ENCODE measurements at regions not wholly inside any gene's neighbourhood (a gene's known extent, or its start where the extent isn't known, plus 50 kb on each side); places are given as distances from the start of the nearest gene placed in this dataset.

- no peak for DNase-seq
Measured at GRCh38 chr9:86679909-86680308, 267.4 kb downstream of the GAS1 start.

DNA sequence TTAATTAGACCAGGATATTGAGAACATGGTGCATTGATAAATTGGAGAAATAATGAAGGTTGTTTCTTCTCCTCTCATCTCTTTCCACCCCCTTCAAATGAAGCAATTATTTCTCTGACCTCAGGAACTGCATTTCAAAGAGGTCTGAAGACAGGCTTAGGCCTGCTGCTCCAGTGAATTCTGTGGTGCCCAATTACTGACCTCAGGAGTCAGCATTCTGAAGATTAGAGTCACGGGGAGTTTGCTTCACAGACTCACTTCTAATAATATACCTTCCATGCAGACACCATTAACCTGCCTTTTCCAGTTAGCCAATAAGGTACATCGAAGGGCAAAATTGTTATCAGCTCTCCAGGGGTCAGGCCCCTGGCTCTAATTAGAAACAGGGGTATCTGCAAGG is 270.9 kb downstream of the GAS1 start:
- no peak for DNase-seq

DNA sequence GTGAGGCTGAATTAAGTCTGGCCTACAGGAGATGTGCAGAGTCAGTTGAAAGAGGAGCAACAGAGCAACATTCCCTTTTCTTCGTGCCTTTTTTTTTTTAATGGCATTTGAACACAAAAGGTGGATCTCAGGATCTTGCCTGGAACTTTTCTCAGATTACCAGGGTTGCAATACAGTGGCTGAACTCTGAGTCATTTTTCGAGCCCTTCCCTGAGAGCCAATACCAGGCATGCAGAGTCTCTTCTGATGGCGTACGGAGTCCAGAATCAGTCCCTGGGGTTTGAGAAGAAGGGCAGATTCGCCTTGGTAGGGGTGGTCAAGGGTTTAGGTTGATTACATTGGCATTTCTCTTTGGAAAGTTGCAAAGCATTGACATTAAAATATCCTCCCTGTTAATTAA is 271.5 kb downstream of the GAS1 start:
- no peak for DNase-seq

DNA sequence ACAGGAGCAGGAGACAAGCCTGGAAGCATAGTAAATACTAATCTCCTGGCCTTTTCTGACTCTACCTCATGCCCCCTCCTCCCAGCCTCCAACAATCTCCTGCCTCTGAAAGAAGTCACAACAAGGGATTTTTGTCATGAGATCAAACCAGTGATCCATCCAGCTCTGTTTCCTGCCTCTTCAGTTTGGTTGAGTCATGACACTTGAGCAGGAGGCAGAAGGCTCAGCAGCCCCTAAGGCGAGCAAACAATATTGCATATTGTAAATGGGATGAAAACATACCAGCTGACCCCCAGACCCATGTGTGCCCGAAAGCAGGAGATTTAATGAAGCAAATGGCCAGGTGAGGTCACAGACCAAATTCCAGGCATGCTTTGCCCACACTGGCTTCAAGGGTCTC is 272.8 kb downstream of the GAS1 start:
- no peak for DNase-seq

DNA sequence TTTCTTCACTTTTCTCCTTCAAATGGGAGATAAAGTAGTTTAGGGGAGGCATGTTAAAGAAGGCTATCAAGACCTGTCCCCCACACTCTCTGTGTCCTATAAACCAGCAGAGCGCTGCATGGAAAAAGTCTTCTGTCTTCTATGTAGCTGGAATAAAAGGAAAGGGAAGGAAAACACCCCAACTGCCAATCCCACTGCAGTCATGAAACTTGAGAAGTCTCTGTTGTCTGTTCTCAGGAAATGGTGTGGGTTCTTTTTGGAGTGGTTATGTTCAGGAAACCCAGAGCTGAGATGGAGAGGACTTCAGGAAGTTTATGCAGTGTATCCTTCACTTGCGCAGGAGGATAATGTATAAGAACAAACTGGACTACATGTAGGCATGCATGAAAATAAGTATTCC is 274.3 kb downstream of the GAS1 start:
- DNase-seq, result no peak

DNA sequence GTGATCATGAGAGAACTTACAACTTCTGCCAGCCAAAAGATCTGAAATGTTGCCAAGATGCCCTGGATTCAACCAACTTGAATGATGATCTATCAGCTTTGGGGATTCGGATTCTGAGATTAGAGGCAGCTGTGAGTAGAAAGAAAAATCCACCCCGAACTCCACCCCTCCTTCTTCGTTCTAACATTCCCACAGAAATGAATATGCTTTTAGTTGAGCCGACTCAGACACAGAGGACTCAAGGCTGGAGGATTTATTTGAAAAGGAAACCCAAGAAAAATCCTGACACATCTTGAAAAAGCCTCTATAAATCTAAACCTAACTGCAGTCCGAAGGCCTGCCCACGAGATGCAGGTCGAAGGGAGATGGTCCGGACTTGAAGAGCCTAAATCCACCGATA is 275.0 kb downstream of the GAS1 start:
- DNase-seq, result no peak

- DNase-seq, result no peak
Measured at GRCh38 chr9:86671018-86671417, 276.3 kb downstream of the GAS1 start.

DNA sequence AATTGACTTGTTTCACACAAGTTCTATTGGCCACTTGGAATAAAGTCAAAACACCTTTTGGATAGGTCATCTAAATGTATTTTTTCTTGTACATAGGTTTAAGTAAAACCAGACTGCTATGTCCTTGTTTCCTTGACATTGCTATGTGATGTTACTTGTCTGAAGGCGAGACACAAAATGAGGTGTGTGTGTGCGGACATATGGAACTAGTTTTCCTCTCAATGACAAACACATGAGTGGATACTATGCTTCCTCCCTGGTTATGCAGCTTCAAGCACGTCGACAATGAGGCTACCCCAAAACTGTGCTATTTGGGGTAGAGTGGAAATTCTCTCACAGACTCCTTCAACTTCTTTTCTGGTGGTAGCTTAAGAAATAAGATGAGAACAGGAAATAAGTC is 276.8 kb downstream of the GAS1 start:
- no peak for DNase-seq

DNA sequence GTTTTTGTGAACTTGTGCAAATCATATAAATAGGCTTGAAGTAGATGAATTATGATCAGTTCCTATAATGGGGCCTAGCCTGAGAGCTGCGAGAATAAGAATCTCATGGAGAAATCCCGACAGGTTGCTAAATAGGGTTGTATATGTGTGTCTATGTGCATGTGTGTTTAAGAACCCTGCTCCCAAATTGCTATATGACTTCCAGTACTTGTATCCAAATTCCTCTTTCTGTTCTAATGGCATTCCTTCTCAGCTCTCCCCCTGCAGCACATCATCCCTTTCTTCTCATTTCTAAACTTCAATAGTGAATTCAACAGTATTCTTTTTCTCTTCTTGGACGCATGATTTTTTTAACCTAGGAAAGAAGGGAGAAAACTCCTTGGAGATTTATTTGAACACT is 277.2 kb downstream of the GAS1 start:
- no peak for DNase-seq

- DNase-seq, result no peak
Measured at GRCh38 chr9:86669422-86669821, 277.9 kb downstream of the GAS1 start.

GRCh38 chr9:86668488-86668887 is 278.8 kb downstream of the GAS1 start:
- DNase-seq, result no peak

- no peak for DNase-seq
Measured at GRCh38 chr9:86667307-86667706, 280.0 kb downstream of the GAS1 start.

DNA sequence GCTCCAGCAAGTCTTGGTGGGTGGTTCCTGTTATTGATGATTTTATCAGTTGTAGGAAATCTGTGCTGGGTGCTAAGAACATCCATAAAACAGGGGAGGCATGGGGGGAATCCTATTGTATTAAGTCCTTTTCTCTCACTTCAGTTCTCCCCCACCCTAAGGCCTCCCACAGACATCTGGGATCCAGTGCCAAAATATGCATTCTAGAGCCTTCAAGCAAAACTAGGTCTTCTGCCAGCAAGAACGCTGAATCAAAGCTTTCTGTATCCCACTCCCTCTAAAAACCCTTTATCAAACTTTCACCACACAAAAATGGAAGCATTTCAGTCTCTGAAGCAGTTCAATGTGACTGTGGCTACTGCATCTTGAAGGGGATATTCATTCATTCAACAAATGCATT is 281.9 kb downstream of the GAS1 start:
- DNase-seq, result no peak

DNA sequence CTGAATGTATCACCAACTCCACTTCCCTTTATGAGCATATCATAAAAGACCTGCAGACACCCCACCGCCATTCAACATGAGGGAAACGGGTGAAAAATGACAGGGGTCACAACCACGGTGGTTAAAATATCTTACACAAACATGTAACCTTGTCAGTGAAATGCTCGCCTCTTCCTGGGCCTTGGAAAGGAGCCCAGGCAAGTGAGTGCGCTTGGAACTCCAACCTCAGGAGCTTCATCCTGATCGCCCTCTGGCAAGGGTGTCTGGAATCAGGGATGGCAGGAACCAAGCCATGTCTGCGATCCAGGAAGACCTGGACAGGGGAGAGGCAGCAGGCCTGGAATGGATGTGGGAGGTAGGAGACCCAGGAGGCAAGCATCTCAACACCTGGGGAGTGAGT is 282.7 kb downstream of the GAS1 start:
- DNase-seq, result no peak

GRCh38 chr9:86663905-86664304 is 283.4 kb downstream of the GAS1 start:
- no peak for DNase-seq

DNA sequence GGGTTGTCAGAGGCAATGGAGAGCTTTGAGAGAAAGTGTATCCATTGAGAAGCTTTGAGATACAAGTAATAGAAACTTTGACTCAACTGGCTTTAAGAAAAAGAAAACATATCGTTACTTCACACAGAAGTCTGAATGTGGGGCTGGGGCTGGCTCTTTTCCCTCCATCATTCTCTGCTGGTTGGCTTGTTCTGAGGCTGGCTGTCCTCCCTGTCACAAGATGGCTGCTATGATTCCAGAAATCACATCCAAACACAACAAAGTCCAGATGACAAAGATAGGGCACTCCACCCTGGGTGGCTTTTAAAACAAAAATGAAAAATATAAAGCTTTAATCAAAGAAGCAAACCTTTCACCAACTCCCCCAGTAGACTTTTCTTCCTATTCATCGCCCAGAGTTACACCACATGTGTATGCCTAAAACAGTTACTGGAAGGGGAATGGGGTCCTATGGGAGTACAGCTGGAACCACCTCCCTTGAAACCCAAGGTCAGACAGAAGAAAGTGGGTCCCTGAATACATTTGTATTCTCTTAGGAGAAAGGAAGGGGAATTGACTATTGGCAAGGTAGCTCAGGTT is 284.3 kb downstream of the GAS1 start:
- DNase-seq, result no peak

GRCh38 chr9:86660146-86660943 is 287.0 kb downstream of the GAS1 start:
- DNase-seq, result no peak

- DNase-seq, result no peak
Measured at GRCh38 chr9:86659413-86660046, 287.8 kb downstream of the GAS1 start.

GRCh38 chr9:86655147-86655546 is 292.2 kb downstream of the GAS1 start:
- DNase-seq, result no peak

DNA sequence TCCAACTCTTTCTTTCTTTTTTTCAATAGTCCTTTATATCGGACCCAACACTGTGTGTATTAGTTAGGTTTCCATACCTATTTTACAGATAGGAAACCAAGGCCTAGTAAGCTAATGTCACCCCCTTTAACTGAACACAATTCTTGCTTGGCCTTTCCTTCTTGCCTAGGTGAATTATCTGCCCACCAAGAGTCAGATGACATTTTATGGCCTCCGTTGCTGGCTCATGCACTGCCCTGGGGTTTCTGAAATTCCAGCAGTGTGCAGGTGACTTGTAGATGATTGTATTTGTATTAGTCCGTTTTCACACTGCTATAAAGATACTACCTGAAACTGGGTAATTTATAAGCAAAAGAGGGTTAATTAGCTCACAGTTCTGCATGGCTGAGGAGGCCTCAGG is 293.8 kb downstream of the GAS1 start:
- no peak for DNase-seq

GRCh38 chr9:86652736-86653135 is 294.6 kb downstream of the GAS1 start:
- DNase-seq, result no peak

DNA sequence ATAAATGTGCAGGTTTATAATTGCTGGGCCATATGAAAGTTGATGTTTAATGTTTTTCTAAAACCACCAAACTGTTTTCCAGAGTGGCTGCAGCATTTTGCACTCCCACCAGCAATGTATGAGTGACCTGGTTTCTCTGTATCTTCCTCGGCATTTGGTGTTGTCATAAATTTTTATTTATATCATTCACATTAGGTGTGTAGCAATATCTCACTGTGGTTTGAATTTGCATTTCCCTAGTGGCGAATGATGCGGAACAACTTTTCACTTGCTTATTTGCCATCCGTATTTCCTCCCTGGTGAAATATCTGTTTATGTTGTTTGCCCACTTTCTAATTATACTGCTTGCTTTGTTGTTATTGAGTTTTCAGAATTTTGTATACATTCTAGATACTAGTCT is 295.7 kb upstream of the TUT7 start:
- no peak for DNase-seq

DNA sequence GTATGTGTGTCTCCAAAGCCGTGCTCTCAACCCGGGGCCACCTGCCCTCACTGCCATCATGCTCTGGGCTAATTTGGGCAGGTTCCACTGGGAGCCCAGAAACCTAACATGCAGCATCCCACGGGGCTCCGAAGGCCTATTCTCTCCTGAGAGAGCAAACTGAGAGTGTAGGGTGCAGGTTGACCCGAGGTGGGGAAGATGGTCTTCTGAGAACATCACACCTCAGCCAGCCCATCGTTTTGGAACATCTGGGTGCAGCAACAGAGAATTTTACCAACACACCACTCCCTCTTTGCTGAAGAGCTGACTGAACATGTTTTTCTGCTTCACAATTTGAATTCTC is 294.6 kb upstream of the TUT7 start:
- DNase-seq, result no peak

DNA sequence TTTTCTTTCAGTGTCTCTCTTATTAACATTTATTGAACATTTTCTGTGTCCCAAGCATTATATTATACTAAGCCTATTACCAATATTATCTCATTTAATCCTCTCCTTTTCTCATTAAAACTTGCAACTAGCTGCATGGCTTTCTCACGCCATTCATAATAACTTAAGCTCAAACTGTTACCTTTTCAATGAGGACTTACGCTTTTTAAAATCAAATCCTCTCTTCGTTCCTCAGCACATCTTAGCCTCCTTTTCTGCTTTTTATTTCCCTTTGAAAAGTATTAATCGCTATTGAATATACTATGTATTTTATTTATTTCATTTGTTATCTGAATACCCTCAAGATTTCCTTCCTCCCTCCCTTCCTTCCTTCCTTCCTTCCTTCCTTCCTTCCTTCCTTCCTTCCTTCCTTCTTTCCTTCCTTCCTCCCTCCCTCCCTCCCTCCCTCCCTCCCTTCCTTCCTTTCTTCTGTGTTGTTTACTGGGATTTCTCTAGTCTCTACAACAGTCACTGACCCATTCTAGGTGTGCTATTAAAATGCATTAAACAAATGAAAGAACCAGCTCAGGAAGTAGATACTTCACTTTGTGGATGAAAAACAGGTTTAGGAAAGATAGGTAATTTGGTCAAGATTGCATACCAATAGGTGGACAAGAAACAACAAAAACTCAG is 294.1 kb upstream of the TUT7 start:
- DNase-seq, result no peak
